ENCODE measurements at regions not wholly inside any gene's neighbourhood (a gene's known extent, or its start where the extent isn't known, plus 50 kb on each side); places are given as distances from the start of the nearest gene placed in this dataset.

- TF ChIP-seq ZFP69B (tag by site-specific recombination; IDR thresholded peaks at IDR 0.05) (no peak), ZNF707 (tag by site-specific recombination; IDR thresholded peaks at IDR 0.05) (no peak), CTCF (tag by site-specific recombination; IDR thresholded peaks at IDR 0.05) (no peak), ZNF768 (tag by site-specific recombination; IDR thresholded peaks at IDR 0.05) (no peak), MYNN (tag by site-specific recombination; IDR thresholded peaks at IDR 0.05; ENCODE audit: borderline replicate concordance) (no peak)
These were observed 749.0 kb downstream of the NSUN3 start for GRCh38 chr3:94811836-94812235.

All from HEK293 (cell line).